Stimulated activated CD8-positive, alpha-beta memory T cell treated with anti-CD3 and anti-CD28 coated beads, Interleukin-2, amount 100 ng/mL, for 48 hours (primary cell): ENCODE measurements at regions not wholly inside any gene's neighbourhood (a gene's known extent, or its start where the extent isn't known, plus 50 kb on each side); places are given as distances from the start of the nearest gene placed in this dataset.

Experiments used
- DNase-seq, 2 donors: peaks; one replicate each; pipeline ENCODE4 v3.0.0-alpha.2; 2020; ENCODE audit warnings: low read depth in 2 of 2

DNA sequence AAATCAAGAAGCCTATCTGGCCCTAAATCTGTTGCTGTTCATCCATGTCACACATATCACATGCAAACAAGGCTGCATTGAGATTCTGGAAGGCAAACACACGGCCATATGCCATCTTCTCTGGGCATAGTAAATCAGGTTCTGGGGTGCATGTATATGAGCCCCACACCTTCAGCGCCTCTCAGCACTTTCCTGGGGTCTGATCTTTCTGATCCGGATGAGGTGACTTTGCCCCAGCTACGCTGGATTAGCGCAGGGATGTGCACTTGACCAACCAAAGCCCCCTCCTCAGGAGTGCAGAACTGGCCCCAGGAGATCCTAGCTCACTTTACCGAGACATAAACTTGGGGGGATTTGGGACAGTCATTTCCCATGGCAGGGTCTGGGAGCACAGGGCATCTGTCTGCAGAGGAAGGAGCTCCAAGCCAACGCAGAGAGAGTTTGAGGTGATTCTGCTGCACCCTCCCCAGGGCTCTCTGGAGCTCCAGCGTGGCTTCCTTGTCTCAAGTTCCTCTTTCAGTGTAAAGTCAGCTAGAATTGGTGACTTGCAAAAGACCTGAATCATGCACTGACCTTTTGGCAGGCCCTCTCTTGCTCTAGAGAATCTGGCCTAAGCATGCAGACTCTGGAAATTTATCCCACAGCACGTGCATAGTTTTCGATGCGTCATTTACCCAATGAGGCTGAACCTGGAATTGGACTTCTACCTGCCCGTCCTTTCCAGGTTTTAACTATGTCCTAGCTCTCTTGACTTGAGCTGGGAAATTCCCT lies 63.5 kb upstream of the KLF13 start:
- DNase-seq, result no peak

DNA sequence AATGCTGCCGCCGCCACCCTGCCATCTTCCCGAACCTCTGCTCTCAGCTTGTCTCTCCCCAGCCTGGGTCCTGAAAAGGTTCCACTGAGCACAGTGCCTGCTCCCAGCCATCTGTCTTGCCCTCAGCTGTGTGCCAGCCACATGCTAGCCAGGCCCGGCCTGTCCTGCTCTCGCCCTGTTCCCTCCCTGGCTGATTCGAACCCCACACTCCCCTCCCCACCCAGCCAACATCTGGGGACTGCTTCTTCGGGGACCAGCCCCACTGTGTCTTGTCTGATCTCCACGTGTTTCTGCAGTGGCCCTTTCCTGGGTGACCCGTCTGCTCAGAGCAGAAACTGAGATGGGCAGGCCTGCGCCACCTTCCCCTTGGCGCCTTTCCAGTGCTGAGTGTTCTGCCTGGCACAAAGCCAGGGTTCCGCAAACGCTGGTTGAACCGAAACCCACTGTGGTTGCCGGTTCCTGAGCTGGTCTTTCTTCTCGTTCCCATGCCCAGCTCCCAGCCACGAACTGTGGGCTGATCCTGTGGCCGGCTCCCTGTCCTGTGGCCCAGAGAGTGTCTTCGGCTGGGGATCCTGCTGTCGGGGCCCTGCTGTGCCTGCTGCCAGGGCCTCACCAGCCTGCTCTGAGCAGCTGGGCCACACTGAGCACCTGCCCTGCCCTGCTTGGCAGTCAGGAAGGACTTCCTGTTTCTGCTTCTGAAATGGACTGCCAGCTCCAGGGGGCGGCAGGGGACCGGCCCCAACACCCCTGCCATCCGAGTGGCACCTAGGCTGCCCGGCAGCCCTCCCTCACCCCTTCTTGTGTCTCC lies 62.7 kb upstream of the KLF13 start:
- DNase-seq, result peak; percentile 40 to 59

DNA sequence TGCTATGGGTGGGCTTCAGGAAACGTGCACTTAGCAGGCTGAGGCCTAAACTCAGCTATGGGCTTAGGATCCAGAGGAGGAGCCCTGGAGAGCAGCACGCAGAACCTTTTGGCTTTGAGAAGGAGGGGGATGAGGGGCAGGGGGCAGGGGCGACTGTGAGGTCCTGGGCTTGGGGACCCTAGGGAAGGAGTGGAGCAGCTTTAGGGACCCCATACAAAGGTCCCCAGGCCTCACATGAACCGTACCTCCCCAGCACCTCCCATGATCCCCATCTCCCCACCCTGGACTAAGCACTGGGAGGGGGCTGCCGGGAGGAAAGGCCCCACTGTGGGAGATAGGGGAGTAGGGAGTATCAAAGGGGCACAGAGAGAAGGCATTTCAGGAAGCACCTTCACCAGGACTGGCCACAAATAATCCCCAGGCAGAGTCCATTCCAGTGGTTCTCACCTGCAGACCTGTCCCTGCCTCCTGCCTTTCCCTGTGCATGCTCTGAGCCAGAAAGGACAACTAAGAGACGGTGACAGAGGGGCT lies 62.0 kb upstream of the KLF13 start:
- no peak for DNase-seq

DNA sequence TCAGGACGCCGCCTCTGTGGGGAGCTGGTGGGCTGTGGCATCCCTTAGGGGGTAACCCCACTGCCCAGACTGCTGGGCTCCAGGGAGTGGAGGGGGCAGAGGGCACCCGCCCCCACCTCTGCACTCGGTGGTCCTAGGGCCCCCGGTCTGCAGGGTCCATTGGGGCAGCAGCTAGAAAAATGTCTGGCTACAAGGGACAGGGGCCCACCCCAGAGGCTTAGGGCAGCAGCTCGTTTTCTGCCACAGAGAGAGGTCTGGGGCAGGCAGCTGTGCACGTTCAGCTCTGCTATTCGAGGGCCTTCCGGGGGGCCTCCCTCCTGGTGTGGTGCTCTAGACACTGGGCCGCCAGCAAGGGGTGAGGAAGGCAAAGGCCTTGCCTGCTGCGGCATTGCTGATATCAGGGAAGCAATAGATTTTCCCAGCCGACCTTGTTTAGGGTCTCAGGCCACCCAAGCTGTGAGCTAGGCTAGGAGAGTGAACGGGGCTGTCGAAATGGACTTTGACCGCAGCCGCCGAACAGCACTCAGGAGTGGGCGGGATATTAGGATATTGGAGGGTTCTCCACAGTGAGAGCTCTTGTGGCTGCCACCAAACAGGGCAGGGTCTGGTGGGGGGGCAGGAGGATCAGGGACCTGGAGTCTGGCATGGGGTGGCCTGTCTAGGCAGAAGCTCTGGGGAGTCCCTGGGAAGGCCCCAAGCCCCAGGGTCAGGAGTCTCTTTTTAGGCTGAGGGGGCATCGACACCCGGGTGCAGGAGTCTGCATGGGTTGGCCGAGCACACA lies 61.4 kb upstream of the KLF13 start:
- DNase-seq, result no peak

DNA sequence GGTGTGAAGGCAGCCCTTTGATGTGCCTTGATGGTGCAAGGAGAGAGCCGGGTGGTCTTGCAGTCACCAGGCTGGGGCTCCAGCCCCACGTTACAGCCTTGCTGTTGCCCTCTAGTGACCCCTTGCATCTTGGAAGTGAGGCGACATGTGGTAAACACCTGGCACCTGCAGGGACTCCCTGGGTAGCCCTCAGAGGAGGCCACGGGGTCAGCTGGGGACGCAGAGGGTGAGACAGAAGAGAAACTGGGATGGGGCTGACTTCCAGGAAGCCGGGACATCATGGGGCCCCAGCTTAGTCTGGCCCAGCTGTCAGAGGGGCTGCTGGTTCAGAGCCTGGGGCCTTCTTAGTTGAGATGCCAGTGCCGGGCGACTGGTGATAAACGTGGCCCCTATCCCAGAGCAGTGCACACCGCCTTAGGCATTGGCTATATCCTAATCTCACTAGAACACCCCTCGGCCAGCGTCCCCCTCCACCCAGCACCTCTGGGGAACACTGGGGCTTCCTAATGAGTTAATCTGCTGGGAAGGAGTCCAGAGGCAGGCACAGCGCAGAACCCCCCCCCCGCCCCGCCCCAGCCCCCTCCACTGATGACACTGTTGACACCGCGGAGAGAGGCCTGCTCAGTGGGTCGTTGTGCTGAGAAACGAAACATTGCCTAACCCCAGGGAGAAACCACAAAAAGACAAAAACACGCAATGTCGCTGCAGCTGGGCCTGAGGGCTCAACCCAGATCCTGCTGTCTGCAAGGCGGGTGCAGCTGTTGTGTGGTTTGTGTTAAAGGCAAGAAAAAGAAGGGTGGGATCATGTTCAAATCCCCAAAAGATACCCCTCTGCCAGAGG lies 60.5 kb upstream of the KLF13 start:
- peak; percentile 27 to 51 for DNase-seq

DNA sequence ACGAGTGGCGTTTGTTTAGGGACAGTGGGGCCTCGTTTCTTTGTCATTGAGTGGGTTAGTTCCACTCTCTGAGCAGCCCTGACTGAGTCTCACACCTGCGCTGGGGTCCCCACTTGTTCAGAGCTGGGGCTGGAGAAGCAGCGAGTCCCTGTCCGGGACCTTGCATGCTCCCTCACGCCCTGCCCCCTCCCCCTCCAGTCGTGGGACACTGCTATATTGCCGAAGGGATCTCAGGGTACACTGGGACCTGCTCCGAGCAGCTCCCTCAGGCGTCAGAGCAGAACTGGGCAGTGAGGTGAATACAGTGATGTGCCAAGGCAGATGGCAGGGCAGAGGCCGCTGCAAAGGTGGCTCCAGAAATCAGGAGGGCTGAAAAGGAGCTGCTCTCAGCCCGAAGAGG lies 59.9 kb upstream of the KLF13 start:
- DNase-seq, result no peak

DNA sequence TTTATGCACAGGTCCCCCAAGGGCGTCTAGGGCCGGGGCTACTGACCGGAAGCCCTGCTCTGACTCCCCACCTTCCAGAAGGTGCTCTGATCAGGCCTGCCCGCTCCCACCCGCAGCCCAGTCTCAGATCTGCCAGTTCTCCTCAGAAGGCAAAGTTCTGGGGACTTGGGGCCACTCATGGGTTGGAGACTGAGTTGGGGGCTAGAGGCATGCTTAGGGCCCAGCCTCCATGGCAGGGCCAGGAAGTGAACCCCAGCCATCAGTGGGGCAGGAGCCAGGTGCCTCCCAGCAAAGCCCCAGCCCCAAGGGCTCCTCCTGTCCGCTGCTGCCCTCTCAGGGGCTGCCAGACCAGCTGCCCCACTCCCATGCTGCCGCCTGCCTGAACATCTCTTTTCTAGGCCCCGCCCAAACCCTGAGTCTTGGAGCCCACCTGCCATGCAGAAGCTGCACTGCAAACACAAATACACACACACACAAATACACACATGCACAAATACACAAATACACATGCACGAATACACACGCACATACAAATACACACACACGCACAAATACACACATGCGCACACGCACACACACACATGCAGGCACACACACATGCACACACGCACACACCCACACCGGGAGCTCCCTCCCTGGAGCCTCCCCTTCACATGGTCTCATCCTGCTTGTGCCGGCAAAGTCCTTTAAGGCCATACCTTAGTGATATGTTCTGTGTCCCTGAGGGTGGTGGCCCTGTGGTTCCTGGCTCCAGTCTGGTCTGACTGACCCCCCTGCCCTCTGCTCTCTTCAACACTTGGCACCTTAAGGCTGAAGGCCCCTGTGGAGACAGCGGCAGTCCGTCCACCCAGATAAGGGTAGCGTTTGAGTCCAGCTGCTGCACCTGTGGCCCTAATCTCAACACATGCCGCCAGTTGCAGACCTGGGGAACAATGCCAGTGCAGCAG lies 59.2 kb upstream of the KLF13 start:
- no peak for DNase-seq

DNA sequence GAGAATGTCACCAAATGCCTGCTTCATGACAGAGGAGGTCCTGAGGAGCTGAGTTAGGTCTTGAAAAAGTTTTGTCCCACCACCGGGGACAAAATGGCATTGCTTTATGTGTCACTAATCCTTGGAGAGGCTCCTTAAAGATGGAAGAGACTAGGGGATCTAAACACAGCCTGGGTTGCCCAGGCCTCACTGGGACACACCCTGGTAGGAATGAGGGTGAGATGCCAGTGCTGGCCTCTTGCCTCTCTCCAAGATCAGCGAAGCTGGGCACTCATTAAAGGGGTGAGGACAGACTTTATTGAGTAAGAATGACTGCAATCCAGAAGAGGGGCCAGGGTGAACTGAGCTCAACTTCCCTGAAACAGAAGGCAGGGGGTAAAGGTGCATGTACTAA lies 58.5 kb upstream of the KLF13 start:
- DNase-seq, result no peak

DNA sequence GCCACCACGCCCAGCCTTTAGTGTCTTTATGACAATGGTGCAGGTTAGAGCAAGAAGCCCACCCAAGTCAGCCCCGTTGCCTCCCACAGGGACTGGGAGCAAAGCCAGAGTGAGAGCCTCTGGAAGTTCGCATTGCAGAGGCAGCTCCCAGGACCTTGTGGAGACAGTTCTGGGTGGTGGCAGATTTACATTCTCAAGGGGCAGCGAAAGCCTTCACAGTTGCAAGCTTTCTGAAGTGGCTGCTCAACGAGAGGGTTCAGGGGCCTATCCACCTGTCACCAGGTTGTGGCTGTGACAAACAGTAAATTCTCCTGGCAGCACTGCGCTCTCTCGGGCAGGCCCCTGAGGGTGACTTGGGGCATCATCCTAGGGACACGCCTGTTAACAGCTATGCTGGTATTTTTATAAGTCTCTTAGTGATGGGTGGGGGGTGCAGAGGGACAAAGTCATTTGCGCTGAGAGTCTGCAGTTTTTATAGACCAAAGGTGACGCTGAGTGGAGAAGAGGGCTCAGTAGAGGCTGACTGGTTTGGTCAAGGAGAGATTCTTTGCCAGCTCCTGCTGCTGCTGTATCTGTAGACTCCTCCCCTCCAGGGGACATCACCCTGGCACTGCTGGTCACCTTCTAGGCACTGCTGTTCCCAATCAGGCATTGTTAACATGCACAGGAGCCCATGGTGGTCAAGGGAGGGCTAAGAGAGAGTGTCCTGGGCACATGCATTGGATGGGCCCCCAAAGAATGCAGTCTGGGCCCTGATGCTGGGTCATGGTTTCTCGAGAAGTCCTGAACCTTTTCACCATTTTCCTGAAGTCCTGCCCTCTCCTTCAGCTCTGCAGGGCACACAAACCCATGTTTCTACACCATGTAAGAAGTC lies 57.5 kb upstream of the KLF13 start:
- no peak for DNase-seq

DNA sequence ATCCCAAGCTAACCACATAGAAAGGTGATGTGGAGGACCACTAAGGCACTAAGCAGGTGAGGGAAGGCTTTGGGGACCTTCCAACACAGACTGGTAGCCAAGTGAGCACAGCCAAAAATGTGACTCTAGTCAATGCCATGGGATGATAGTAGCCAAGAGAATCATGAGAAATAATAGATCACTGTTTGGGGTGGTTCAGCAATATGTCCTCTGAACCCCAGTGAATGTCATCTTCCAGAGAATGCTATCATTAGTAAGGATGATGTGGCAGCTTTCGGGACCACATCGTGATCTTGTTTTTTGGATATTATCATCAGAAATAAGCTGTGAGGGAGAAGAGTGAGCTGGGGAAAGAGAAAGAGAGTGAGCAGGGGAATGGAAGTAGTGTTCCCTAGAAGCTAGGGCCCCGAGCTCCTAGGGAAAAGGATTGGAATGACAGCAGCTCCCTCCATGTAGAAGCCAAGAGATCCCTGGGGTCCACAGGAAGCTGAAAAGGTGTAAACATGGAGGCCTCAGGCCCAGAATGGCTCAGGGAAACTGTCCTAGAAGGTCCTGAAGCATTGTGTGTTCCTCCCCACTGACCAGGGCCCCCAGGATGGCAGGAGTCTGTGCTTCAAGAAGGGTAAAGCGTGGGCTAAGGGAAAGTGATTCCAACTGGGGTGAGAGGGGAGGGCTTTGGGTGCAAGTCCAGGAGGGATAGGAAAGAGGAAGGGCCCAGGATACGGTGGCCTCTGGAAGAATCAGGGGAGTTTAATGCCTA lies 56.6 kb upstream of the KLF13 start:
- no peak for DNase-seq

DNA sequence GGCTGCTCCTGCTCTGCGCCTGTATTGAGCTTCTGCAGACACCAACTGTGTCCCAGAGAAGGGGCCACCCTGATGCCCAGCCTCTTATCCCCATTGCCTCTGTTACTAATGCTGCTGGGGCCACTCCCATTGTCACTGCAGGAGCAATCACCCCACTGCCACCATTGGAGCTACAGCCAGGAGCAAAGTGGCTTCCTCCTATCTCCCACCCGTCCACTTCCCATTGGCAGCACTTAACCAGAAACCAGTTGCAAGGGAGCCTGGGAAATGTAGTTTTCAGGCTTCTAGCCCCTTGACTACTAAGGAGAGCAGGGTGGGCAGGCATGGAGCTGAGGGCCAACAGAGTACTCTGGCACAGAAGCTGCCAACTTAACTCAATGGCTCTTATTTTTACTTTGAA lies 55.9 kb upstream of the KLF13 start:
- DNase-seq, result no peak

DNA sequence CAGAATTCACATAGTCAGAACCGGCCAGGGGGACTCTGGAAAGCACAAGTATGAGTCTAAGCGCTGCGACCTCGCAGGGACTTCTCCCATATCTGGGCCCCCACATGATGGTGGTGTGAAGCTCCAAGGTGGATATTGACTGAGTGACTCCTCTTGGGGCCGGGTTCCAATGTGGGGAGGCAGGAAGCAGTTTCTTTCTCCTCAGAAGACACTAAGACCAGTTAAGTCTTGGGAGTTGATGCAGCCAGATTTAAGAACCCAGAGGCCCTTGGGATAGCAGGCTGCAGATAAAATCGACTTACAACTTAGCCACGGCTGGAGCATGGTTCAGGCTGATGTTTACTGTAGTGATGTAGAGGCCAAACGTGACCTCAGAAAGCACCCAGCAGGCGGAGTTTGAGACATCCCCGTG lies 55.4 kb upstream of the KLF13 start:
- DNase-seq, result no peak

DNA sequence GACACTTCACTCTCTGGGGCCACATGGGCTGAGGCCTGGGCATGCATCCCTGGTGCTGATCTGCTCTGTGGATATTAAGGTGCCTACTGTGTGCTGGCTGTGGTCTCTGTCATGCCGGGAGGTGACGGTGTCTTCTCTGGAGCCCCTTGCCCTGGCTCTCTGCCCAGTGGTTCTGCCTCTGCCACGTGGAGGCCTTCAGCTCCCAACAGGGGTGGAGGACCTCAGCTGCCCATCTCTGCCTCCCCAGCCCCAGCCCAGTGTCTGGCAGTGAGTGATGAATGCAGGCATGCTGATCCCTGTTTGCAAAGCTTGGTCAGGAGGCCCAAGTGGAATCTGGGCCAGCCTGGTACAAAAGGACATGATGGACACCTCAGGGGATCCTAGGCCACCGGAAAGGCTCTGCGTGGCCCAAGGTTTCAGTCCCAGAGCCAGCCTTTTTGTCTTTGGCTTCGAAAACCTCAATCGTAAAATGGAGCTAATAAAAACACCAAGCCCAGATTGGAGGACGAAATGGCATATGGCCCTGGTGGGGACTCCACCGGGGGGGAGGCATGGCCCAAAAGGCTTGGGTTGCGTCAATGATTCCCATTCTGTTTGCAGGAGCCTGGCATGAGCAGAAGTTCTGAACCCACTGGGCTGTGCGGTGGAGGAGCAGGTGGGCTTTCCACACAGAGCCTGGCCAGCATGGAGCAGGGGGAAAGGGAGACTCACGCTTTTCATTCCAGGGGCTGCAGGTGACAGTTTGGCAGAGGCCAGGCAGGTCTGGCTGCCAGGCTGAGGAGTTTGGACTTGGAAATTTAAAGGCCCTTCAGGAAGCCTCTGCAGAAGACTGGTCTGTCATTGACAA lies 54.7 kb upstream of the KLF13 start:
- no peak for DNase-seq

DNA sequence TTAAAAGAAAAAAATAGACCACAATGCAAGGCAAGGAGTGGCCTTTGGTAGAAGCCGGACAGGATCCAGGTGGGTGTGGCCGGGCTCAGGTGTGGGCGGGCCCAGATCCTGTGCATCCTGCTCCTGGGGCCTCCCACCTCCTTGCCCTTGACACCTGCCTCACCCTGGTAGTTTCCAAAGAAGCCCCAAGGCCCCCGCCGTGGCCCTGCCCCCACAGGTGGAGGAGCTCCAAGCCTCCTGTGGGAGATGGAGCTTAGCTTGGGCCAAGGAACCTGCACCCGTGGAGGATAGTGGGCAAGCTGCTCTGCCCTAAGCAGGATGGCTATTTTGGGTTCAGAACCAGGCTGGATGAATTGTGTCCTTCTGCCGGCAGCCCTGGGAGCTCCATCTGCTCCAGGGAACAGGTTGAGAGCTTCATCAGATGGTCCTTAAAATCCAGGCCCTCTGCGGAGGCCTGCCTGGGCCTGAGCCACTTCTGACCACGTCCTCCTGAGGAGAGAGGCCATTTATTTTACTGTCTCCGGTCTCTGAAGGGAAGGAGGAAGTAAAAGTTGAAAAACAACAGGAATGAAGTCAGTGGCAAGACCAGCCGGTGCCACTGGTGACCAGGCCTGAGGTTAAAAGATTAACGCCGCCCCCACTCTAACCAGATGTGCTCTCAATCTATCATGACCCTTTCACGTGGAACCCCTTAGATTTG lies 53.9 kb upstream of the KLF13 start:
- no peak for DNase-seq

DNA sequence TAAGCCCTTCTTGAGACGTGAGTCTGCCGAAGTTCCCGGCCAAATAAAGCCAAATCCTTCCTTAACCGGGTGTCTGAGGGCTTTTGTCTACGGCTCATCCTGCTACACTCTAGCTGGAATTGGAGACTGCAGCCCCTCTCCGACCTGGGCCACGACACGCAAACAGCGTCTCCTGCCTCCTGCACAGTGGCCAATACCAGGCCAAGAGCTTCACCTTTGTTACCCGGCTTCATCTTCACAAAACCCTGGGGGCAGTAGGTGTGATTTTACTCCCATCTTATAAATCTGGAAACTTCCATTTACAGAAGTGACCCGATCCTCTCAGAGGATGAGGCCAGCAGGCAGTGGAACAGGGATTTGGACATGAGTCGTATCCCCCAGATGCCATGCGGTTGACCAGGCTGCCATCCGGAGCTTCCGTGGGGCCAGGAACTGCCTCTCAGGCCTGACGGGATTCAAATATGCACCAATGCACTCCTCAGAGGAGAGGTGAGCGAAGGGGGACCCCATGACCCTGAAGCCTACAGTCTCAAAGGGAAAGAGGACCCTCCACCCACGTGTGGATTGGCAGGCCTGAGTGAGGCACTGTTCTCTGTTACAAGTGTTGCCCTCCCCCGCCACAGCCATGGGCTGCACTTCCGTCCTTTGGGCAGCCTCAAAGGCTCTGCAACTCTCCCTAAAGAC lies 53.2 kb upstream of the KLF13 start:
- no peak for DNase-seq
